SK-N-MC (cell line): ENCODE measurements at regions not wholly inside any gene's neighbourhood (a gene's known extent, or its start where the extent isn't known, plus 50 kb on each side); places are given as distances from the start of the nearest gene placed in this dataset.

Experiments used
- EZH2 ChIP-seq: fragments of 200-600 bp; sonication (generic); IDR thresholded peaks from one replicate; pipeline ENCODE4 v1.6.1; 2017; ENCODE audit warnings: antibody characterized with exemption
- FOXP2 ChIP-seq: optimal IDR thresholded peaks from 2 replicates; pipeline ENCODE3; 2011; ENCODE audit warnings: mild to moderate bottlenecking, moderate library complexity; ENCODE audit not compliant: insufficient read depth; ENCODE audit errors: extremely low read length, control extremely low read depth
- POLR2AphosphoS5 ChIP-seq: IDR thresholded peaks from 2 replicates; pipeline ENCODE4 v1.6.1; 2012; ENCODE audit warnings: mild to moderate bottlenecking, low read depth, low read length, borderline replicate concordance

GRCh38 chr10:123565691-123566660, 100.2 kb upstream of the GPR26 start:
- no peak for TF ChIP-seq EZH2
- TF ChIP-seq POLR2AphosphoS5 = no peak
- no peak for TF ChIP-seq FOXP2
